ENCODE measurements at regions not wholly inside any gene's neighbourhood (a gene's known extent, or its start where the extent isn't known, plus 50 kb on each side); places are given as distances from the start of the nearest gene placed in this dataset.

DNA sequence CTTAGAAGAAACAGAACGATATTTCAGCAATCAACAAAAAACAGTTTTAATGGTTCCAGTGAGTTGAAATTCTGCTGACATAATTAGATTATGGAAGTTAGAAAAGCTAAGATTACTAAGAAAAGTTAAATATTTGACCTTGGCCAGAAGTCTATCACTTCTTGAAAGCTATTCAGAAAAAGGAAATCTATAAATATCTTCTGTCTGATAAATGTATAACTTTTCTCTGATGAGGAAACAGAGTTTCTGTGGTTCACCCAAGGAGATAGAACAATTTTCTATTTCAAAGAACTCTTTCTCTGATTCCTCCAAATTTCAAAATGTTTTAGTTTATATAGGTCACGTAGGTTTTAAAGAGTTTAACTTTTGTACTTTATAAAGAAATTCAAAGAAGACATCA, 438.4 kb upstream of the CHORDC1 start:
- Histone ChIP-seq H3K4me1 (no peaks in the 10 kb centered on the region), H3K4me3 (ENCODE audit: low read depth, low read length) (no peak overlapping the region), H3K27me3 (replicated peaks; ENCODE audit: control insufficient read depth, insufficient read depth, low read length) (no peaks in the 10 kb centered on the region), H3K36me3 (ENCODE audit: control insufficient read depth, insufficient read depth, low read length) (no peaks in the 10 kb centered on the region), H3K9me3 (no peaks in the 10 kb centered on the region; the same call in 1 of the 2 replicates)
- no peak overlapping the region for H3K27ac Mint-ChIP-seq (ENCODE audit: unreplicated experiment)
- DNase-seq: no peak
- peaks cover 3% of the 10 kb centered on the region for H3K27me3 Mint-ChIP-seq (ENCODE audit: insufficient read depth, unreplicated experiment)
- BruUV-seq (replicated peaks): no TSS peak
- CTCF ChIA-PET: no interaction called here
- no peaks in the 10 kb centered on the region for H3K36me3 Mint-ChIP-seq (ENCODE audit: insufficient read depth, unreplicated experiment)
- H3K4me1 Mint-ChIP-seq (ENCODE audit: low read depth, unreplicated experiment): no peaks in the 10 kb centered on the region
- TF ChIP-seq, protein P1, sequence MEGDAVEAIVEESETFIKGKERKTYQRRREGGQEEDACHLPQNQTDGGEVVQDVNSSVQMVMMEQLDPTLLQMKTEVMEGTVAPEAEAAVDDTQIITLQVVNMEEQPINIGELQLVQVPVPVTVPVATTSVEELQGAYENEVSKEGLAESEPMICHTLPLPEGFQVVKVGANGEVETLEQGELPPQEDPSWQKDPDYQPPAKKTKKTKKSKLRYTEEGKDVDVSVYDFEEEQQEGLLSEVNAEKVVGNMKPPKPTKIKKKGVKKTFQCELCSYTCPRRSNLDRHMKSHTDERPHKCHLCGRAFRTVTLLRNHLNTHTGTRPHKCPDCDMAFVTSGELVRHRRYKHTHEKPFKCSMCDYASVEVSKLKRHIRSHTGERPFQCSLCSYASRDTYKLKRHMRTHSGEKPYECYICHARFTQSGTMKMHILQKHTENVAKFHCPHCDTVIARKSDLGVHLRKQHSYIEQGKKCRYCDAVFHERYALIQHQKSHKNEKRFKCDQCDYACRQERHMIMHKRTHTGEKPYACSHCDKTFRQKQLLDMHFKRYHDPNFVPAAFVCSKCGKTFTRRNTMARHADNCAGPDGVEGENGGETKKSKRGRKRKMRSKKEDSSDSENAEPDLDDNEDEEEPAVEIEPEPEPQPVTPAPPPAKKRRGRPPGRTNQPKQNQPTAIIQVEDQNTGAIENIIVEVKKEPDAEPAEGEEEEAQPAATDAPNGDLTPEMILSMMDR (IDR thresholded peaks at IDR 0.05; ENCODE audit: insufficient read depth in 1 of 2, low read depth in 1 of 2, low read length in 1 of 2, severe bottlenecking in 1 of 2, unreplicated experiment in 1 of 2): no peak
- intact Hi-C loops (cut with micrococcal nuclease; ENCODE audit: unreplicated experiment): no loop called here
- H3K9me3 Mint-ChIP-seq (ENCODE audit: unreplicated experiment): no peaks in the 10 kb centered on the region
- H3K4me3 Mint-ChIP-seq (ENCODE audit: unreplicated experiment): no peak overlapping the region
- POLR2A ChIA-PET: no interaction called here

DNA sequence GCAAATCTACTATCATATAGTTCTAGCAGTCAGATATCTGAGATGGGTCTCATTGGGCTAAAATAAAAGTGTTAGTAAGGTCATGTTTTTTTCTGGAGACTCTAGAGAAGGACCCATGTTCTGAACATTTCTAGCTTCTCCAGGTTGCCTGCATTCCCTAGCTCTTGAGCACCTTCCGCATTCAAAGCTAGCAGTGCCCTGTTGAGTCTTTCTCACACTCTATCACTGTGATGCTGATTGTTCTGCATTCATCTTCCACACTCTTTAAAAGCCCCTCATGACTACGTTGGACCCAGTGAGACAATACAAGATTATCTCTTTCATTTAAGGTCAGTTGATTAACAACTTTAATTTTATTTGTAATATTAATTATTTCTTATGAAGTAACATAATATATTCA, 433.3 kb upstream of the CHORDC1 start:
- Histone ChIP-seq H3K9me3 (no peaks in the 10 kb centered on the region), H3K4me1 (no peaks in the 10 kb centered on the region), H3K27me3 (replicated peaks; ENCODE audit: control insufficient read depth, insufficient read depth, low read length) (no peaks in the 10 kb centered on the region), H3K36me3 (ENCODE audit: control insufficient read depth, insufficient read depth, low read length) (no peaks in the 10 kb centered on the region), H3K4me3 (ENCODE audit: low read depth, low read length) (no peak overlapping the region)
- Mint-ChIP-seq H3K36me3 (ENCODE audit: insufficient read depth, unreplicated experiment) (no peaks in the 10 kb centered on the region), H3K9me3 (ENCODE audit: unreplicated experiment) (no peaks in the 10 kb centered on the region), H3K4me3 (ENCODE audit: unreplicated experiment) (no peak overlapping the region), H3K4me1 (ENCODE audit: low read depth, unreplicated experiment) (no peaks in the 10 kb centered on the region), H3K27ac (ENCODE audit: unreplicated experiment) (no peak overlapping the region), H3K27me3 (ENCODE audit: insufficient read depth, unreplicated experiment) (peaks cover 3% of the 10 kb centered on the region)
- intact Hi-C loops (cut with micrococcal nuclease; ENCODE audit: unreplicated experiment): no loop called here
- ChIA-PET POLR2A (no interaction called here), CTCF (no interaction called here)
- no peak for DNase-seq
- TF ChIP-seq, protein P1 (IDR thresholded peaks at IDR 0.05; ENCODE audit: insufficient read depth in 1 of 2, low read depth in 1 of 2, low read length in 1 of 2, severe bottlenecking in 1 of 2, unreplicated experiment in 1 of 2): no peak
- BruUV-seq (replicated peaks): no TSS peak

DNA sequence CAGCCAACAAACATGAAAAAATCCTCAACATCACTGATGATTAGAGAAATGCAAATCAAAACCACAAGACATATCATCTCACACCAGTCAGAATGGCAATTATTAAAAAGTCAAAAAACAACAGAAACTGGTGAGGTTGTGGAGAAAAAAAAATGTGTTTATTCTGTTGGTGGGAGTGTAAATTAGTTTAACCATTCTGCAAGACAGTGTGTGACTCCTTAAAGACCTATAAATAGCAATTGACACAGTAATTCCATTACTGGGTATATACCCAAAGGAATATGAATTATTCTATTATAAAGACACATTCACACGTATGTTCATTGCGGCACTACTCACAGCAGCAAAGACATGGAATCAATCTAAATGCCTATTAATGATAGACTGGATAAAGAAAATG, 427.3 kb upstream of the CHORDC1 start:
- Histone ChIP-seq H3K27me3 (replicated peaks; ENCODE audit: control insufficient read depth, insufficient read depth, low read length) (no peaks in the 10 kb centered on the region), H3K36me3 (ENCODE audit: control insufficient read depth, insufficient read depth, low read length) (no peaks in the 10 kb centered on the region), H3K4me1 (no peaks in the 10 kb centered on the region), H3K4me3 (ENCODE audit: low read depth, low read length) (no peak overlapping the region), H3K9me3 (no peaks in the 10 kb centered on the region; the same call in 1 of the 2 replicates)
- TF ChIP-seq, protein P1 (IDR thresholded peaks at IDR 0.05; ENCODE audit: insufficient read depth in 1 of 2, low read depth in 1 of 2, low read length in 1 of 2, severe bottlenecking in 1 of 2, unreplicated experiment in 1 of 2): no peak
- Mint-ChIP-seq H3K27me3 (ENCODE audit: insufficient read depth, unreplicated experiment) (peaks cover 3% of the 10 kb centered on the region), H3K27ac (ENCODE audit: unreplicated experiment) (no peak overlapping the region), H3K4me1 (ENCODE audit: low read depth, unreplicated experiment) (no peaks in the 10 kb centered on the region), H3K4me3 (ENCODE audit: unreplicated experiment) (no peak overlapping the region), H3K36me3 (ENCODE audit: insufficient read depth, unreplicated experiment) (no peaks in the 10 kb centered on the region), H3K9me3 (ENCODE audit: unreplicated experiment) (no peaks in the 10 kb centered on the region)
- CTCF ChIA-PET: no interaction called here
- DNase-seq: no peak
- no TSS peak for BruUV-seq (replicated peaks)
- POLR2A ChIA-PET: no interaction called here
- intact Hi-C loops (cut with micrococcal nuclease; ENCODE audit: unreplicated experiment): no loop called here

All from Caco-2 (cell line).